Fibroblast of mammary gland (primary cell): ENCODE measurements at regions not wholly inside any gene's neighbourhood (a gene's known extent, or its start where the extent isn't known, plus 50 kb on each side); places are given as distances from the start of the nearest gene placed in this dataset.

ENCODE experiments used
- DNase-seq: peaks from one replicate; pipeline ENCODE4 v3.0.0-alpha.2; 2010; ENCODE audit warnings: low read depth
- H3K4me3 ChIP-seq: 2 replicates; pipeline ENCODE4 v1.5.1; 2011; ENCODE audit warnings: low read depth, mild to moderate bottlenecking, low read length, moderate library complexity; ENCODE audit not compliant: control insufficient read depth
- TF ChIP-seq, protein P1 (sequence below): conservative IDR thresholded peaks from 2 replicates; pipeline ENCODE4 v1.5.1; 2011; ENCODE audit warnings: low read depth, low read length, inconsistent platforms; ENCODE audit not compliant: control insufficient read depth, insufficient read depth

GRCh38 chr19:28864024-28864503 lies 348.9 kb downstream of the UQCRFS1 start:
- TF ChIP-seq, protein P1, sequence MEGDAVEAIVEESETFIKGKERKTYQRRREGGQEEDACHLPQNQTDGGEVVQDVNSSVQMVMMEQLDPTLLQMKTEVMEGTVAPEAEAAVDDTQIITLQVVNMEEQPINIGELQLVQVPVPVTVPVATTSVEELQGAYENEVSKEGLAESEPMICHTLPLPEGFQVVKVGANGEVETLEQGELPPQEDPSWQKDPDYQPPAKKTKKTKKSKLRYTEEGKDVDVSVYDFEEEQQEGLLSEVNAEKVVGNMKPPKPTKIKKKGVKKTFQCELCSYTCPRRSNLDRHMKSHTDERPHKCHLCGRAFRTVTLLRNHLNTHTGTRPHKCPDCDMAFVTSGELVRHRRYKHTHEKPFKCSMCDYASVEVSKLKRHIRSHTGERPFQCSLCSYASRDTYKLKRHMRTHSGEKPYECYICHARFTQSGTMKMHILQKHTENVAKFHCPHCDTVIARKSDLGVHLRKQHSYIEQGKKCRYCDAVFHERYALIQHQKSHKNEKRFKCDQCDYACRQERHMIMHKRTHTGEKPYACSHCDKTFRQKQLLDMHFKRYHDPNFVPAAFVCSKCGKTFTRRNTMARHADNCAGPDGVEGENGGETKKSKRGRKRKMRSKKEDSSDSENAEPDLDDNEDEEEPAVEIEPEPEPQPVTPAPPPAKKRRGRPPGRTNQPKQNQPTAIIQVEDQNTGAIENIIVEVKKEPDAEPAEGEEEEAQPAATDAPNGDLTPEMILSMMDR, result no peak
- no peak overlapping the region for H3K4me3 ChIP-seq
- DNase-seq, result no peak

- TF ChIP-seq, protein P1, result no peak
- peak; percentile 12 for DNase-seq
Observed at GRCh38 chr19:28862238-28862637, 350.7 kb downstream of the UQCRFS1 start.

DNA sequence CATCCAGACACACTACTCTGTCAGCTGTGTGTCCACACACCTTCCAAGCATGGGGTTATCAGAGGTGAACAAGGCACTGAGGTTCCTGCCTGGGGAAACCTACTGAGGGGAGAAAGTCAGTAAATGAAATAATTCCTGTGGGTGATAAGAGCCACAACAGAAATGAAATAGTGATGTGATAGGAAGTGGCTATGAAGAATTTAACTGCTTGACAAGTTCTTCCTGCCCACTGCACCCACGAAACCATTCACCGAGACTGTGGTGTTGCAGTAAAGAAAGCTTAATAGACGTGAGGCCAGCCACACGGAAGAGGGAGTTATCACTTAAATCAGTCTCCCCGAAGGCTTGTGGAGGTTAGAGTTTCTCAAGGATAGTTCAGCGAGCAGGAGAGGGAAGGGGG lies 353.1 kb downstream of the UQCRFS1 start:
- DNase-seq, result no peak
- no peak overlapping the region for H3K4me3 ChIP-seq
- TF ChIP-seq, protein P1, result no peak

More at GRCh38 chr19:28862238-28862637, 350.7 kb downstream of the UQCRFS1 start:
- H3K4me3 ChIP-seq, result no peak overlapping the region

GRCh38 chr19:28858933-28859332 lies 354.0 kb downstream of the UQCRFS1 start:
- DNase-seq, result no peak
- no peak overlapping the region for H3K4me3 ChIP-seq
- TF ChIP-seq, protein P1, result no peak

GRCh38 chr19:28857967-28858366 lies 355.0 kb downstream of the UQCRFS1 start:
- DNase-seq, result no peak
- TF ChIP-seq, protein P1, result no peak
- no peak overlapping the region for H3K4me3 ChIP-seq

GRCh38 chr19:28855216-28855615 lies 357.7 kb downstream of the UQCRFS1 start:
- TF ChIP-seq, protein P1, result no peak
- DNase-seq, result no peak
- H3K4me3 ChIP-seq, result no peak overlapping the region

DNA sequence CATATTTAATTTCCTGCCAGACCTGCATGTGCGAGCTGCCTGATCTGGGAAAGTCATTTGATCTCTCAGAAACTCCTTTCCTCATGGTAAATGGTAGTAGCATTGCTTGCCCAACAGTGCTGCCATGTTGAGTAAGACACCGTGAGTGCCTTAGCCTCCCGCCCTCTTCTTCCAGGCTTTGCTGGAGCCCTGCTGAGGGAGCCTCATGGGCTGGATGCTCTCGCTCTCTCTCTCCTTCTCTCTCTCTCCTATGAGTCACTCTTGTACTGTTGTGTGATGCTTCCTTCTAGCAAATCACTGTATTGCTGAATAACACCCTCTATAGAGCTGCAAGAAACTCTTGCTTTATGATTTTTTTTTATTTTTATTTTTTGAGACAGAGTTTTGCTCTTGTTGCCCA lies 365.5 kb downstream of the UQCRFS1 start:
- no peak overlapping the region for H3K4me3 ChIP-seq
- DNase-seq, result peak; percentile 11
- TF ChIP-seq, protein P1, result no peak
